ENCODE measurements at regions not wholly inside any gene's neighbourhood (a gene's known extent, or its start where the extent isn't known, plus 50 kb on each side); places are given as distances from the start of the nearest gene placed in this dataset.

DNA sequence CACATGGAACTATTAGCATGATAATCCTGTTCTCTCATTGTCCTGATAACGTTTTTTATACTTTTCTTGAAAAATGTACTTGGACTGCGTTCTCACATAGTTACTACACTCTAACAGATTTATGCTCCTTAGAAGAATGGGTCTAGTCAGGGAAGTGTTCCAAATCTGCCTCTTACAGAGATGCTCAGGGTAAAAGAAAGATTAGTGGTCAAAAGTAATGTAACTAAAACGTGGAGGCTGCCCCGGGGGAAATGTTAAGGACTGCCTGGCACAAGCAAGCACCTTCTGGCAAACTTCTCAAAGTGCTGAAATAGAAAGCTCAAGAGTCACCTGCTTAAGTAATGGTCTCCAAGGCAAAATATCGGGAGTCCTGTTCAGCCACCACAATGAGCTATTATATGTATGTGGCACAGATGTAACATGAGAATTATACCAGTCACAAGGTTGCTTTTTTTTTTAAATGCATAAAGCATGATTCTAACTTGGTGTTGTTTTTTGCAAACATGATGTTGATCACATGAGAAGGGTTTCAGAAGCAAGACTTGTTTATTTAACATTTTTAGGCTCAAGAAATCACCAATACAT, 244.5 kb upstream of the JARID2 start:
- Histone ChIP-seq H3K4me1 (no peaks in the 10 kb centered on the region), H3K27ac (replicated peaks in 1 of 4) (no peak overlapping the region), H3K36me3 (no peaks in the 10 kb centered on the region), H3K27me3 (no peaks in the 10 kb centered on the region), H3K4me3 (no peak overlapping the region), H3K9me3 (no peaks in the 10 kb centered on the region)
- 54% methylated on average over 5 of the region's 5 CpGs for WGBS
- DNase-seq (ENCODE audit: extremely low spot score), result no peak
- TF ChIP-seq, protein P1, sequence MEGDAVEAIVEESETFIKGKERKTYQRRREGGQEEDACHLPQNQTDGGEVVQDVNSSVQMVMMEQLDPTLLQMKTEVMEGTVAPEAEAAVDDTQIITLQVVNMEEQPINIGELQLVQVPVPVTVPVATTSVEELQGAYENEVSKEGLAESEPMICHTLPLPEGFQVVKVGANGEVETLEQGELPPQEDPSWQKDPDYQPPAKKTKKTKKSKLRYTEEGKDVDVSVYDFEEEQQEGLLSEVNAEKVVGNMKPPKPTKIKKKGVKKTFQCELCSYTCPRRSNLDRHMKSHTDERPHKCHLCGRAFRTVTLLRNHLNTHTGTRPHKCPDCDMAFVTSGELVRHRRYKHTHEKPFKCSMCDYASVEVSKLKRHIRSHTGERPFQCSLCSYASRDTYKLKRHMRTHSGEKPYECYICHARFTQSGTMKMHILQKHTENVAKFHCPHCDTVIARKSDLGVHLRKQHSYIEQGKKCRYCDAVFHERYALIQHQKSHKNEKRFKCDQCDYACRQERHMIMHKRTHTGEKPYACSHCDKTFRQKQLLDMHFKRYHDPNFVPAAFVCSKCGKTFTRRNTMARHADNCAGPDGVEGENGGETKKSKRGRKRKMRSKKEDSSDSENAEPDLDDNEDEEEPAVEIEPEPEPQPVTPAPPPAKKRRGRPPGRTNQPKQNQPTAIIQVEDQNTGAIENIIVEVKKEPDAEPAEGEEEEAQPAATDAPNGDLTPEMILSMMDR (IDR thresholded peaks at IDR 0.05), result no peak
- no peak for TF ChIP-seq POLR2AphosphoS5 (IDR thresholded peaks at IDR 0.05)
- no peak for TF ChIP-seq EP300 (IDR thresholded peaks at IDR 0.05)
- TF ChIP-seq POLR2A (IDR thresholded peaks at IDR 0.05; ENCODE audit: low read depth), result no peak
- intact Hi-C loops (cut with DNase I), result no loop called here

DNA sequence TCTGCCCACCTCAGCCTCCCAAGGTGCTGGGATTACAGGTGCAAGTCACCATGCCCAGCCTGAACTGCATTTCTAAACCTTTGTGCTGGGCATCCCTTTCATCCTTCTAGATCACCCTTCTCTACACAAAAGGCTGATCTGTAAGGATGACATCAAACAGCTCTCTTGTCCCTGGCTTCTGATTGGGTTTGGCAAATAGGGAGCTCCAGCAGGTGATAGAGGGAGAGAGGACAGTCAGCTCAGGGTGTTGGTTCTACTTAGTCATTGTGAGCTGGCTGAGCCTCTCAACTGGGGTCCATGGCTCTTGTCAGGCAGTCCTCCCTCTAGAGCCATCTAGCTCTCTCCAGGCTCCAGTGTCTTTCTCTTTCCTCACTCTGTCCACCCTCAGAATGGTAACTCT, 237.6 kb upstream of the JARID2 start:
- H3K27me3 ChIP-seq, result no peaks in the 10 kb centered on the region
- no peak overlapping the region for H3K4me3 ChIP-seq
- no peaks in the 10 kb centered on the region for H3K9me3 ChIP-seq
- H3K4me1 ChIP-seq, result no peaks in the 10 kb centered on the region
- no peak for DNase-seq (ENCODE audit: extremely low spot score)
- no peak overlapping the region for H3K27ac ChIP-seq (replicated peaks in 1 of 4)
- TF ChIP-seq EP300 (IDR thresholded peaks at IDR 0.05) (no peak), POLR2A (IDR thresholded peaks at IDR 0.05; ENCODE audit: low read depth) (no peak), POLR2AphosphoS5 (IDR thresholded peaks at IDR 0.05) (no peak)
- TF ChIP-seq, protein P1 (IDR thresholded peaks at IDR 0.05), result no peak
- intact Hi-C loops (cut with DNase I), result no loop called here
- H3K36me3 ChIP-seq, result no peaks in the 10 kb centered on the region

DNA sequence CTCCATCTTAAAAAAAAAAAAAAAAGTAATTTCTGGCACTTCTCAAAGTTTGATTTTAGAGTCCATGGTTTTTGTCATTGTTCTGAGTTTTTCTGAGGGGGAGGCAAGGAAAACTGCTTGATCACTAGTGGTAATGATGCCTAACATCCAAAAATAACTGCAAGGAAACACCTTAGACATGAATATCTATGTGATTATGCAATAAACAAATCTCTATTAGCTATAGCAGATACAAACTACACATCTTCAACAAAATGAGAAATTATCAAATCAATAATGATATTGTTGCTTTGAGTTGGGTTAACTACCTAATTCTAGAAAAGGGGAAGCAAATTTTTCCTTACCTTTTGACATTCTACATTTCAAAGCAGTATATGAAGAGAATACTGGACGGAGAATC, 230.9 kb upstream of the JARID2 start:
- Histone ChIP-seq H3K27ac (replicated peaks in 1 of 4) (no peak overlapping the region), H3K4me1 (peaks cover 0 to 13% (median 0%) of the 10 kb centered on the region in 4 donors), H3K9me3 (no peaks in the 10 kb centered on the region), H3K4me3 (no peak overlapping the region), H3K36me3 (no peaks in the 10 kb centered on the region), H3K27me3 (no peaks in the 10 kb centered on the region)
- WGBS, result 94% methylated on average over 1 of the region's 1 CpG
- DNase-seq (ENCODE audit: extremely low spot score), result no peak
- intact Hi-C loops (cut with DNase I), result no loop called here
- TF ChIP-seq, protein P1 (IDR thresholded peaks at IDR 0.05), result no peak
- no peak for TF ChIP-seq POLR2A (IDR thresholded peaks at IDR 0.05; ENCODE audit: low read depth)
- no peak for TF ChIP-seq EP300 (IDR thresholded peaks at IDR 0.05)
- TF ChIP-seq POLR2AphosphoS5 (IDR thresholded peaks at IDR 0.05), result no peak

DNA sequence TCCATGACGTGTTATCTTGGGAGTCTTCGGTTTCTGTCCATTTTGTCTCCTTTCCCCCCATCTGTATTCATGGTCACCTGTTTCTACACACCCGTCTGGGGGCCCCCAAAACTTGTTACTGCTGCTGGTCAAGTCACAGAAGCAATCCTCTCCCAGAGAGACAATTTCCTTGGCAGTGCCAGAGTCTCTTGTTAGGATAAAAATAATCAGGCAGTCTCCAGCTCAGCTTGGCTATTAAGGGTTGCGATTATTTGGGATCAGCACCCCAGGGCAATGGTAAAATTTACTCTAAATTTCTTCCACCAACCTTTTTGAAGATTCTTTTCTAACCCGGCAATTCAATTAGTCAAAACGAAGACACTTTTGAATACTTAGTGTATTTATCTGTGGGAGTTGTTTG, 229.1 kb upstream of the JARID2 start:
- Histone ChIP-seq H3K27me3 (no peaks in the 10 kb centered on the region), H3K27ac (replicated peaks in 1 of 4) (no peak overlapping the region), H3K36me3 (no peaks in the 10 kb centered on the region), H3K9me3 (no peaks in the 10 kb centered on the region), H3K4me1 (peaks cover 0 to 16% (median 0%) of the 10 kb centered on the region in 4 donors), H3K4me3 (no peak overlapping the region)
- WGBS, result 57% methylated on average over 6 of the region's 6 CpGs
- intact Hi-C loops (cut with DNase I), result no loop called here
- no peak for DNase-seq (ENCODE audit: extremely low spot score)
- TF ChIP-seq, protein P1 (IDR thresholded peaks at IDR 0.05), result no peak
- TF ChIP-seq POLR2AphosphoS5 (IDR thresholded peaks at IDR 0.05) (no peak), POLR2A (IDR thresholded peaks at IDR 0.05; ENCODE audit: low read depth) (no peak), EP300 (IDR thresholded peaks at IDR 0.05) (no peak)

DNA sequence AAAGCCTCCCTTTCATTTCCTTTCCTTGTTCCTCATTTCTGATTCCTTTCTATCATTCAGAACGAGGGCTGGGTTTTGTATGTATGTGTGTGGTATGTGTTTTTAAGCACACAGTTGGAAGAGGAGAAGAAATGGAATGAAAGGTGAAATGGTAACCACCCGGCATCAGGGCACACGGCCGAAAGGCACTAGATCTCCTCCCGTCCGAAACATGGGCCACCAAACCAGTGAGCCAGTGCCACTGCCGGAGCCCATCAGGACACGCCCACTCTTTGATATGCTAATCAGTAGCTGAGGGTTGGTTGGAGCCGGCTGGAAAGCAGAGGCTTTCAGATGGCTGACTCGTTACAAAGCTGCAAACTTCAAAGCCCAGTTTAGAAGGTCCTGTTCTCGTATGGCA, 228.6 kb upstream of the JARID2 start:
- no peak for TF ChIP-seq POLR2A (IDR thresholded peaks at IDR 0.05; ENCODE audit: low read depth)
- TF ChIP-seq POLR2AphosphoS5 (IDR thresholded peaks at IDR 0.05), result no peak
- no peak for TF ChIP-seq EP300 (IDR thresholded peaks at IDR 0.05)
- TF ChIP-seq, protein P1 (IDR thresholded peaks at IDR 0.05), result no peak
- H3K27me3 ChIP-seq, result no peaks in the 10 kb centered on the region
- 51% methylated on average over 10 of the region's 11 CpGs for WGBS
- no peak overlapping the region for H3K27ac ChIP-seq (replicated peaks in 1 of 4)
- DNase-seq (ENCODE audit: extremely low spot score), result no peak
- H3K36me3 ChIP-seq, result no peaks in the 10 kb centered on the region
- no peak overlapping the region for H3K4me3 ChIP-seq
- H3K4me1 ChIP-seq, result peaks cover 0 to 18% (median 0%) of the 10 kb centered on the region in 4 donors
- intact Hi-C loops (cut with DNase I), result no loop called here
- no peaks in the 10 kb centered on the region for H3K9me3 ChIP-seq
